HG03342 (cell line): ENCODE measurements at regions not wholly inside any gene's neighbourhood (a gene's known extent, or its start where the extent isn't known, plus 50 kb on each side); places are given as distances from the start of the nearest gene placed in this dataset.

Experiments
- ATAC-seq: cut with Tn5 transposase; IDR thresholded peaks from one replicate; pipeline ENCODE4 v1.9.1; 2021; ENCODE audit warnings: mild to moderate bottlenecking, moderate library complexity; ENCODE audit not compliant: unreplicated experiment

- ATAC-seq, result no peak
Measured at GRCh38 chr4:96894621-96895020, 1054.7 kb downstream of the PDHA2 start.

DNA sequence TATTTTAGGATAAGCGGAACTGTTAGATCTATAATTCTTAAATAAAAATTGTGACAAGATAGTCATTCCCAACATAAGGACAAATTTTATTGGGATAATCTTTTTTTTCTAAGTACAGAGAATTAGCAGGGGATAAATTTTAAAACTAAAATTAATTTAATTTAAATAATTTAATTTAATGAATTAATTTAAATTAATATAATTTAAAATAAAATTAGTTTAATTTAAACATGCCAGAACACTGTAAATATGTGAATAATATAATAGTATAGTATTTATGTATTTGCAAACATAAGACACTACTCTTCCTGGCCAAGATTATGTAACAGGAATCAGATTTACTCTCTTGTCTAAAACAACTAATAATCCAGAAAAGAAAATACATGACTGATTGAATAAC lies 1055.9 kb downstream of the PDHA2 start:
- no peak for ATAC-seq

- no peak for ATAC-seq
Measured at GRCh38 chr4:96912716-96913115, 1072.8 kb downstream of the PDHA2 start.

- ATAC-seq, result no peak
Measured at GRCh38 chr4:96913441-96914080, 1073.7 kb downstream of the PDHA2 start.

DNA sequence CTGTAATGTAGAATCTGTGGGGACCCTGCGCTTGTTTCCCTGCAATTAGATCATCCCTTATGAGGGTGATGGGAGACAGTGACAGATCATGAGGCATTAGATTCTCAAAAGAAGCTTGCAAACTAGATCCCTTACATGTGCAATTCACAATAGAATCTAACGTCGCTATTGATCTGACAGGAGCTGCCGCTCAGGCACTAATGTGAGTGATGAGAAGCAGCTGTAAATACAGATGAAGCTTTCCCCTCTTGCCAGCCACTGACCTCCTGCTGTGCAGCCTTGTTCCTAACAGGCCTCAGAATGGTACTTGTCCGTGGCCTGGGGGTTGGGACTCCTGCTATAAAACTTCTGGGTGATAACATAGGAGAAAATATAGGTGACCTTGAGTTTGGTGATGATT lies 1076.8 kb downstream of the PDHA2 start:
- ATAC-seq, result no peak

DNA sequence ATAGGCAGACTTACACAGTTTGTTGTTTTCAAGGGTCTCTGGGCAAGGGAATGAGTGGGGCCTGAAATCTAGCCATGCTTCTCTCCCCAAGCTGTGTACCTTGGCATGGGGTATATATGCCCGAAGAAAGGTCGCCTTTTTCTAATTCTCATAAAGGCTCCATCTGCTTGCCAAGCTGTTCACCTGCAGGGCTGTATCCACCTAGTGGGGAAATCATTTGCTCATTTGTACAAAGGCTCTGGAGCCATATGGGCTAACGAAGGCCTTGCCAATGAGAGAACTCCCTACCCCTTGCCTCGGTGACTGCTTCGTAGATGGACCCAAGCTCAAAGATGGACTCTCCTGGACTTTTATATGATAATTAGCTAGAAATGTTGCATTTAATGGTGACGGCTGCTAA lies 1097.0 kb downstream of the PDHA2 start:
- no peak for ATAC-seq

- ATAC-seq, result no peak
Measured at GRCh38 chr4:96946552-96946951, 1106.7 kb downstream of the PDHA2 start.

DNA sequence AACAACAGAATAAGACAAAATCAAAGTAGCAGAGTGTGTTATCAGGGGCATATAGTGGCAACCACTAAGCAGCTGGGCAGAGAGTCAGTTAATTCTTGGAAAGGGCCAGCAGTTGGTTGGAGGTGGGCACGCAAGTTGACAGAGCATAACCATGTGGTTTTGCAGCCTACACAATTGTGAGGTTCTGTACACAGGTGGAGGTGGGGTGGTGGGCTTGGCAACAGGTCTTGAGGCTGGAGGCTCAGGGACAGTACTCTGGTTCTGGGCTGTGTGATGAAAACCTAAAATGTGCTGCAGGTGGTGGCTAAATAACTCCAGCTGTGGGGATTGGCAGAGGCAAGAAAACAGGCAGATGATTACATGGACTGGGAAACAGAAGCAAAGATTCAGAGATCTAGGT lies 1112.7 kb downstream of the PDHA2 start:
- ATAC-seq, result no peak

DNA sequence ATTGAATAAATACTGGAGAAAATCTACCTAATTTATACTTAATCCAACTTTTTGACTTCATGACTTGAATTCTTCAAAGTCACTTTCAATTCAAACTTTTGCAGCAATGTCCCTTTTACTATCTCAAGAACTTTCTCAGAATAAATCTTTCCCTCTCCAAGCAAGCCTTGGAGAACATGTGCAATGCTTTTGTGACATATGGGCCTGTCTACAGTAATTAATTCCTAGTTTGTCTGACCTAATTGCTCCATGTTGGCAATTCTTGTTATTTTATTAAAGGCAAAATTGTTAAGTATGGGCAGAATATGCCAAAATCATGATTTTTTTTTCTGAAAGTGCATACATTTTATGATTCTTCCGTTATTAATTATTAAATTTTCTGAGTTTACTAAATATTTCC lies 1115.3 kb downstream of the PDHA2 start:
- ATAC-seq, result no peak

- no peak for ATAC-seq
Measured at GRCh38 chr4:96955691-96956090, 1115.8 kb downstream of the PDHA2 start.

- no peak for ATAC-seq
Measured at GRCh38 chr4:96969455-96969854, 1129.6 kb downstream of the PDHA2 start.

DNA sequence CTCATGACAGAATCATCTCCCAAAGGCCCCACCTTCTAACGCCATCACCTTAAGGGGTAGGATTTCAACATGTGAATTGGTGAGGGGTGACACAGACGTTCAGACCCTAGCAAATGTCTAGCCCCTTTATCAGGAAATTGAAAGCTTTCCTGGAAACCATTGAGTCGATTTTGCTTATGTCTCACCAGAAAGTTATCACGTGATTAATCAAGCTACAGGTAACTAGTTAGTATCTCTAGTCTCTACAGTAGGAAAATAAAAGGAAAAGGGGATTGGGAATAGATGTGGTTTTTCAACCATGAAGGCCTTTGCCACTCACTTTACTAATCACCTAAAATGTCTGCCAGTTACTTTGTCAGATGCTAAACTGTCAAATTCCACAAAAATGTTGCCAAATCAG lies 1133.0 kb downstream of the PDHA2 start:
- no peak for ATAC-seq

DNA sequence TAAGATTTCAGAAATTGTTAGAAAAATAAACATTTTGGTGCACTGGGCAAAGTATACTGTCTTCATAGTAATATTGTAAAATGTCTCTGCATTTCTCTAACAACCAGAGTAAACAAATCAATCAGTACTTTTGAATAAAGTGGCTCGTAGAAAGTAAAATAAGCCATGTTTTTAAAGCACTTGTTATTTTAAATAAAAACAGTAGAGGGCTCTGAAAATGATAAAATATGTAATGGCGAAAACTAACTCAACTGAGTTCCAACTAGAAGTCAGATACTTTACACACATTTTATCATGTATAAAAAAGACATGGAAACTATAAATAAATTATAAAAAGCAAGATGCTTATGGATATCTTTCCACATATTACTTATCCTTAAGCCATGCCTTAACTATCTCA lies 1134.4 kb downstream of the PDHA2 start:
- ATAC-seq, result no peak

DNA sequence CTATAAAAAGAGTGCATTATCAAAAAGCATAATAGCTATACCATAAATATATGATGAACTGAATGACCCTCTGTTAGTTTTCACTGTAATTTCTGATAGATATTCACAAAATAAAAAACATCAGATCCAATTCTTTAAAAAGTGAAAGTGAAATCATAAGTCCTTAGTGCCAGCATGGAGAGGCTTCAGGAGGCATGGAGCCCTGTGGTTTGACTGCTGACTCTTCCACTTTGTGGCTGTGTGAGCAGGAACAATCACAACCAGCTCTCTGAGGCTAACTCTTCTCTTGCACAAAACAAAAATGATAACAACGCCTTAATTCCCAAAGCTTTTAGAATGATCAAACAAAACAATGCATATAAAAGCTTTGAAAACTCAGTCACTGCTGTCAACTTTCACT lies 1143.9 kb downstream of the PDHA2 start:
- ATAC-seq, result no peak

- no peak for ATAC-seq
Measured at GRCh38 chr4:96986816-96987215, 1146.9 kb downstream of the PDHA2 start.

DNA sequence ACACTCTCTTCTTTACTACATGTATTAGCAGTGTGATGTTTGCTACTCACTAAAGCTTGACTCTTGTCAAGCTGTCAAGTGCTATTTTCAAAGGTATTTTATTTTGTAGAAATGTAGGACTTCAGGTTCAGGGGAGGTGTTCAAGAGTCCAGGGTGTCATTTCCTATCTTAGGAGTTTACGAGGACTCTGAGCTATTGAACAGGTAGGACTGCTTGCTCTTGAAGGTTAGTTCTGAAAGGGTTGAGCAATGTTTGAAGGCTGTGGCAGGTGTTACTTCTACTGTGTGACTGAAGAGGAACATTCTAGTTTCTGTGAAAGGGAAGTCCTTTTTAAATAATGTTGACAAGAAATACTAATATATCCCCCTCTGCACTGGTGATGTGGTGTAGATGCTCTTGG lies 1151.2 kb downstream of the PDHA2 start:
- ATAC-seq, result no peak

- ATAC-seq, result no peak
Measured at GRCh38 chr4:96992443-96992842, 1150.8 kb downstream of the STPG2 start.

GRCh38 chr4:96993560-96993959 lies 1149.7 kb downstream of the STPG2 start:
- ATAC-seq, result peak; percentile 70

- no peak for ATAC-seq
Measured at GRCh38 chr4:97003715-97004114, 1139.6 kb downstream of the STPG2 start.

DNA sequence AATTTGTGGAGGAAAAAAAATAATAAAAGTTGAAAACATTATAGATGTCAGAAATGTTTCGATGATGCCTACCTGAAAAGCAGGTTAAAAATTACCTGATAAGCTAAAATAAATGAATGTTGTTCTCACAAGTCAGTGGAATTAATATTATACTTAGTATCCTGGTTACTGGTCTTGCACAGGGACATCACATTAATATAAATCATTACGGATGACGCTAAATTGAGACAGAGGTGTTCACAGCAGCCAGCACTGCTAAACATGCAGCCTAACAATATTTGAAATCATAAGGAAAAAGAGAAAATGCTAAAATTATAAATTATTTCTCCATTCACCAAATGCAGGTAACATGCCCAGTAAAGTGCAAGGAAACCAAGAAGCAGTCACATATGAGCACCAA lies 1130.0 kb downstream of the STPG2 start:
- ATAC-seq, result no peak

DNA sequence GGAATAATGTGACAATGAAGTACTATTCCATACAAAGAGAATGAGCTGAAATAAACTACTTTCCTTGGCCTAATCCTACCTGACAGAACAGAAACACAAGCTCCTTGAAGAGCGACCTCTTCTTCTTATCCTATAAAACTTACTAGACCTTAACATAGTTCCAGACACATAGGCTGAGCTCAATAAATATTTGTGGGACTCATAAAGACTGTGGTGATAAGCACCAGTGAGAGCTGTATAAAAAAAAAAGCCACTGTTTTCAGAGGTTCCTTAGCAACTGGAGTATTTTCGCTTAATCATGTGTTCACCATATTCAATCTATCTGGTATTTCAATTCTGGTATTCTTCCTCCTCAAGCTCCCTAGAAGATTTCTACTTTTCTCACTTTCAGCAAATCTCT lies 1129.6 kb downstream of the STPG2 start:
- no peak for ATAC-seq

- ATAC-seq, result no peak
Measured at GRCh38 chr4:97015301-97015700, 1128.0 kb downstream of the STPG2 start.

- ATAC-seq, result no peak
Measured at GRCh38 chr4:97016186-97016907, 1126.9 kb downstream of the STPG2 start.
